GM12872 (cell line): ENCODE measurements at regions not wholly inside any gene's neighbourhood (a gene's known extent, or its start where the extent isn't known, plus 50 kb on each side); places are given as distances from the start of the nearest gene placed in this dataset.

Source experiments
- CTCF ChIP-seq: IDR thresholded peaks from 3 replicates; pipeline ENCODE4 v1.5.1; 2011; ENCODE audit warnings: low read depth, mild to moderate bottlenecking, low read length, moderate library complexity; ENCODE audit not compliant: insufficient read depth

GRCh38 chr5:27144456-27144855 lies 106.1 kb upstream of the CDH9 start:
- TF ChIP-seq CTCF = no peak

GRCh38 chr5:27140831-27141230 lies 102.4 kb upstream of the CDH9 start:
- no peak for TF ChIP-seq CTCF

GRCh38 chr5:27130587-27130986 lies 92.2 kb upstream of the CDH9 start:
- TF ChIP-seq CTCF = no peak

- TF ChIP-seq CTCF = no peak
Measured at GRCh38 chr5:27129926-27130325, 91.5 kb upstream of the CDH9 start.

GRCh38 chr5:27125856-27126255 lies 87.5 kb upstream of the CDH9 start:
- no peak for TF ChIP-seq CTCF

- peak; percentile 4; the same call in 1 of the 3 replicates for TF ChIP-seq CTCF
Measured at GRCh38 chr5:27124590-27124989, 86.2 kb upstream of the CDH9 start.

GRCh38 chr5:27103486-27103885 lies 65.1 kb upstream of the CDH9 start:
- TF ChIP-seq CTCF = no peak

GRCh38 chr5:27093279-27093678 lies 54.9 kb upstream of the CDH9 start:
- no peak for TF ChIP-seq CTCF
